IMR-90 (cell line): ENCODE measurements at regions not wholly inside any gene's neighbourhood (a gene's known extent, or its start where the extent isn't known, plus 50 kb on each side); places are given as distances from the start of the nearest gene placed in this dataset.

Experiments
- ATAC-seq: fragments of 200-7000 bp; cut with Tn5 transposase; 2 replicates; pipeline ENCODE4 v1.9.1; 2020; ENCODE audit warnings: low read depth, mild to moderate bottlenecking, moderate library complexity
- BruUV-seq: library from RNA; stranded (reverse); fragments of 400-500 nt; replicated peaks from 2 replicates; lab custom pipeline; 2021; lab: Mats Ljungman, UMichigan
- CTCF ChIA-PET: fragments of 300-600 bp; formaldehyde crosslinking; extraction: SDS; loops from one replicate; lab custom pipeline; 2021; ENCODE audit warnings: antibody characterized with exemption; lab: Yijun Ruan, JAX
- POLR2A ChIA-PET: fragments of 300-600 bp; sonication (Branson Sonifier 250); formaldehyde crosslinking; loops from one replicate; lab custom pipeline; 2022; ENCODE audit warnings: antibody characterized with exemption; ENCODE audit not compliant: unreplicated experiment; lab: Charles Lee
- DNase-seq: peaks from one replicate; pipeline ENCODE4 v3.0.0; 2013
- H2AFZ ChIP-seq: replicated peaks from 2 replicates; pipeline ENCODE3; 2013; ENCODE audit warnings: low read length, mild to moderate bottlenecking; ENCODE audit not compliant: poor library complexity
- H2AK5ac ChIP-seq: 2 replicates; pipeline ENCODE4 v1.6.1; 2013; ENCODE audit warnings: low read depth, low read length, inconsistent platforms
- H2AK9ac ChIP-seq: replicated peaks from 2 replicates; pipeline ENCODE3; 2013; ENCODE audit warnings: mild to moderate bottlenecking, low read depth, low read length, moderate library complexity; ENCODE audit not compliant: poor library complexity
- H2BK120ac ChIP-seq: 2 replicates; pipeline ENCODE4 v1.6.1; 2013; ENCODE audit warnings: low read depth, low read length, inconsistent platforms
- H2BK15ac ChIP-seq: 3 replicates; pipeline ENCODE4 v1.6.1; 2013; ENCODE audit warnings: low read depth, low read length, inconsistent platforms
- H2BK20ac ChIP-seq: 2 replicates; pipeline ENCODE4 v1.6.1; 2013; ENCODE audit warnings: low read depth, mild to moderate bottlenecking, inconsistent platforms, low read length, moderate library complexity
- H2BK5ac ChIP-seq: 2 replicates; pipeline ENCODE4 v1.6.1; 2013; ENCODE audit warnings: mild to moderate bottlenecking, low read depth, low read length, inconsistent platforms; ENCODE audit not compliant: poor library complexity, severe bottlenecking
- H3K14ac ChIP-seq: replicated peaks from 2 replicates; pipeline ENCODE4 v1.6.1; 2013; ENCODE audit warnings: low read depth, low read length, inconsistent platforms
- H3K18ac ChIP-seq: 2 replicates; pipeline ENCODE4 v1.6.1; 2013; ENCODE audit warnings: low read depth, low read length, control low read depth
- H3K23ac ChIP-seq: 2 replicates; pipeline ENCODE4 v1.6.1; 2013; ENCODE audit warnings: low read depth, low read length, inconsistent platforms
- H3K27ac ChIP-seq: 2 replicates; pipeline ENCODE4 v1.5.1; 2013; ENCODE audit warnings: mild to moderate bottlenecking, control low read depth, low read length; ENCODE audit not compliant: insufficient read depth
- H3K27me3 ChIP-seq: 2 replicates; pipeline ENCODE4 v1.6.1; 2013; ENCODE audit warnings: low read length; ENCODE audit not compliant: control insufficient read depth, insufficient read depth
- H3K36me3 ChIP-seq: 2 replicates; pipeline ENCODE4 v1.6.1; 2013; ENCODE audit warnings: low read length, mixed read lengths; ENCODE audit not compliant: control insufficient read depth, insufficient read depth
- H3K4ac ChIP-seq: 2 replicates; pipeline ENCODE4 v1.6.1; 2013; ENCODE audit warnings: low read depth, low read length, inconsistent platforms
- H3K4me1 ChIP-seq: 2 replicates; pipeline ENCODE4 v1.6.1; 2013; ENCODE audit warnings: low read length, mixed read lengths; ENCODE audit not compliant: control insufficient read depth, insufficient read depth
- H3K4me2 ChIP-seq: 2 replicates; pipeline ENCODE4 v1.6.1; 2013; ENCODE audit warnings: low read depth, mild to moderate bottlenecking, control low read depth, low read length, moderate library complexity
- H3K4me3 ChIP-seq: 2 replicates; pipeline ENCODE4 v1.5.1; 2013; ENCODE audit warnings: low read depth, mild to moderate bottlenecking, control low read depth, low read length, moderate library complexity; ENCODE audit not compliant: insufficient read depth
- H3K56ac ChIP-seq: 2 replicates; pipeline ENCODE4 v1.6.1; 2013; ENCODE audit warnings: low read length, inconsistent platforms; ENCODE audit not compliant: insufficient read depth; ENCODE audit errors: extremely low read depth
- H3K79me1 ChIP-seq, 2 experiments: 2 replicates each; pipeline ENCODE4 v1.6.1; 2013; ENCODE audit warnings: low read length in 2 of 2, inconsistent platforms in 1 of 2, low read depth in 1 of 2
- H3K9ac ChIP-seq: 2 replicates; pipeline ENCODE4 v1.6.1; 2013; ENCODE audit warnings: low read depth, low read length, control low read depth
- H3K9me1 ChIP-seq: 2 replicates; pipeline ENCODE4 v1.6.1; 2013; ENCODE audit warnings: low read length, inconsistent platforms; ENCODE audit not compliant: insufficient read depth
- H3K9me3 ChIP-seq: 2 replicates; pipeline ENCODE4 v1.6.1; 2013; ENCODE audit warnings: low read length; ENCODE audit not compliant: control insufficient read depth, insufficient read depth
- H4K20me1 ChIP-seq: 2 replicates; pipeline ENCODE4 v1.6.1; 2013; ENCODE audit warnings: low read length, inconsistent platforms; ENCODE audit not compliant: insufficient read depth
- H4K5ac ChIP-seq: 2 replicates; pipeline ENCODE4 v1.6.1; 2013; ENCODE audit warnings: mild to moderate bottlenecking, low read depth, low read length, control low read depth
- H4K8ac ChIP-seq, 2 experiments: 2 replicates each; pipeline ENCODE4 v1.6.1; 2013; ENCODE audit warnings: low read depth in 2 of 2, low read length in 2 of 2, control low read depth in 1 of 2, inconsistent platforms in 1 of 2
- H4K91ac ChIP-seq: 2 replicates; pipeline ENCODE4 v1.6.1; 2013; ENCODE audit warnings: low read depth, low read length, inconsistent platforms; ENCODE audit not compliant: insufficient read depth
- FOS ChIP-seq: fragments of 150-350 bp; IDR thresholded peaks from 2 replicates; pipeline ENCODE4 v1.6.1; 2016; ENCODE audit warnings: low read depth, low read length
- WGBS, 2 experiments: methylation state at CpG; one replicate each; pipeline versions ENCODE4 v1.1.5 to v1.1.7; 2013; ENCODE audit warnings: missing lambda C conversion rate in 2 of 2; ENCODE audit not compliant: insufficient read length in 1 of 2; ENCODE audit errors: extremely low coverage in 2 of 2; 5-methylcytosine and 5-hydroxymethylcytosine counted together
- dilution Hi-C: fragments of 300-500 bp; cut with HindIII; formaldehyde crosslinking; loops from one replicate; pipeline ENCODE4 v1.14.3; 2018; ENCODE audit warnings: low sequenced_read_pairs; ENCODE audit not compliant: unreplicated experiment
- in situ Hi-C: fragments of 300-500 bp; cut with MboI; formaldehyde crosslinking; loops from 3 replicates; pipeline ENCODE4 v1.14.3; 2019; ENCODE audit warnings: low sequenced_read_pairs, inconsistent platforms, mixed read lengths
- intact Hi-C: fragments of 100-400 bp; cut with micrococcal nuclease; formaldehyde crosslinking; loops from 2 replicates; pipeline ENCODE4 v1.10.0; 2022

DNA sequence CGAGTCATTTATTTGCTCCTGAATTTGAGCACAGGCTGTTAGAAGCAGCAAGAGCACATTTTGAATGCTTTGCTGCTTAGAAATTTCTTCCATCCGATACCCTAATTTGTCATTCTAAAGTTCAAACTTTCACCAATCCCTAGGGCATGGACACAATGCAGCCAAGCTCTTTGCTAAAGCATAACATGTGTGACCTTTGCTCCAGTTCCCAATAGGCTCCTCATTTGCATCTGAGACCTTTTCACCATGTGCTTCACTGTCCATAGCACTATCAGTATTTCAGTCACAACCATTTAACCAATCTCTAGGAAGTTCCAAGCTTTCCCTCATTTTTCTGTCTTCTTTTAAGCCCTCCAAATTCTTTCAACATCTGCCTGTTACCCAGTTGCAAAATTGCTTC, 1333.1 kb downstream of the SI start:
- H4K91ac ChIP-seq = no peak overlapping the region
- no peak overlapping the region for H3K4ac ChIP-seq
- H3K79me1 ChIP-seq = no peaks in the 10 kb centered on the region
- H3K36me3 ChIP-seq = no peaks in the 10 kb centered on the region
- no peak overlapping the region for H4K8ac ChIP-seq
- ChIA-PET POLR2A (no interaction called here), CTCF (no interaction called here)
- H4K5ac ChIP-seq = no peak overlapping the region
- peaks cover 22% of the 10 kb centered on the region for H3K9me3 ChIP-seq
- no peaks in the 10 kb centered on the region for H3K4me1 ChIP-seq
- TF ChIP-seq FOS = no peak
- intact Hi-C loops (no loop called here), dilution Hi-C loops (no loop called here), in situ Hi-C loops (no loop called here)
- H3K18ac ChIP-seq = no peak overlapping the region
- H2BK5ac ChIP-seq = no peak overlapping the region
- H3K27ac ChIP-seq = no peak overlapping the region
- H4K20me1 ChIP-seq = no peaks in the 10 kb centered on the region
- no peaks in the 10 kb centered on the region for H3K9me1 ChIP-seq
- H3K9ac ChIP-seq = no peak overlapping the region
- 0% methylated on average over 1 of the region's 2 CpGs; no CpG with 5 or more reads in 1 of the 2 experiments for WGBS, 2 experiments
- ATAC-seq = no peak
- no peak overlapping the region for H2BK120ac ChIP-seq
- no peak overlapping the region for H3K14ac ChIP-seq
- no peak for DNase-seq
- no peak overlapping the region for H2AK9ac ChIP-seq
- H3K4me3 ChIP-seq = no peak overlapping the region
- H3K4me2 ChIP-seq = no peak overlapping the region
- no peak overlapping the region for H2AK5ac ChIP-seq
- no peak overlapping the region for H3K23ac ChIP-seq
- no peak overlapping the region for H2BK15ac ChIP-seq
- no peak overlapping the region for H3K56ac ChIP-seq
- no TSS peak for BruUV-seq
- H2BK20ac ChIP-seq = no peak overlapping the region
- H2AFZ ChIP-seq = no peak overlapping the region
- no peaks in the 10 kb centered on the region for H3K27me3 ChIP-seq
